ENCODE measurements at regions not wholly inside any gene's neighbourhood (a gene's known extent, or its start where the extent isn't known, plus 50 kb on each side); places are given as distances from the start of the nearest gene placed in this dataset.

DNA sequence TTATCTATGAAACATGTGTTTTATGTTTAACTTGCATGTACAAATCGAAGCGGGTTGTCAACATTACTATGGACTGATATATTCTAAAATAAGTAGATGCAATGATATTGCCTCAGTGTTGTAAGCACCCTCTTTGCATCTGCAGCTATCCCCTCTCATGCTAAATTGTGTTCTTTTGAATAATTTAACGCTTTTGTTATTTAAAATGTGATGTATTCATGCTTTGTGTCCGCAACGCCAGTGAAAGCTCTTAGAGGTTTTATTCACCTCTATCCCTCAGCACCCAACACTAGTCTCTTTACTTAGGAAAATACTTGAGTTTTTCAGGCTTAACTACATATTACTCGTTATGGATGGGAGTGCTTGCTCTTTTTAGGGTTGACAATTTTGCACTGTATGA, 173.7 kb upstream of the ID4 start:
- TF ChIP-seq YY1 (IDR thresholded peaks at IDR 0.05; ENCODE audit: insufficient read depth, insufficient read length), result no peak
- no peak for TF ChIP-seq ZNF274 (IDR thresholded peaks at IDR 0.05; ENCODE audit: low read depth, low read length)

Measured in NT2/D1 (cell line).